Spinal cord (tissue), 9 donors: ENCODE measurements at regions not wholly inside any gene's neighbourhood (a gene's known extent, or its start where the extent isn't known, plus 50 kb on each side); places are given as distances from the start of the nearest gene placed in this dataset.

Source experiments
- DNase-seq, 6 donors: peaks; one replicate each; pipeline versions ENCODE4 v3.0.0 to v3.0.0-alpha.2; 2013 to 2015; ENCODE audit warnings: low spot score in 6 of 6, low read depth in 4 of 6
- H3K27ac ChIP-seq: one replicate; pipeline ENCODE4 v1.5.1; 2013; ENCODE audit warnings: low read depth, low read length, control low read depth
- H3K27me3 ChIP-seq: one replicate; pipeline ENCODE4 v1.6.1; 2013; ENCODE audit warnings: low read length; ENCODE audit not compliant: control insufficient read depth, insufficient read depth
- H3K36me3 ChIP-seq: one replicate; pipeline ENCODE4 v1.6.1; 2013; ENCODE audit warnings: low read length; ENCODE audit not compliant: control insufficient read depth, insufficient read depth
- H3K4me1 ChIP-seq: one replicate; pipeline ENCODE4 v1.6.1; 2013; ENCODE audit warnings: low read length; ENCODE audit not compliant: control insufficient read depth, insufficient read depth
- H3K4me3 ChIP-seq: one replicate; pipeline ENCODE4 v1.5.1; 2013; ENCODE audit warnings: low read depth, low read length, control low read depth
- H3K9me3 ChIP-seq: one replicate; pipeline ENCODE4 v1.6.1; 2013; ENCODE audit warnings: low read length; ENCODE audit not compliant: control insufficient read depth, insufficient read depth
- WGBS: methylation state at CpG from one replicate; pipeline ENCODE4 v1.1.5; 2013; ENCODE audit warnings: missing lambda C conversion rate; ENCODE audit not compliant: insufficient coverage; 5-methylcytosine and 5-hydroxymethylcytosine counted together
- donor health status: healthy.

DNA sequence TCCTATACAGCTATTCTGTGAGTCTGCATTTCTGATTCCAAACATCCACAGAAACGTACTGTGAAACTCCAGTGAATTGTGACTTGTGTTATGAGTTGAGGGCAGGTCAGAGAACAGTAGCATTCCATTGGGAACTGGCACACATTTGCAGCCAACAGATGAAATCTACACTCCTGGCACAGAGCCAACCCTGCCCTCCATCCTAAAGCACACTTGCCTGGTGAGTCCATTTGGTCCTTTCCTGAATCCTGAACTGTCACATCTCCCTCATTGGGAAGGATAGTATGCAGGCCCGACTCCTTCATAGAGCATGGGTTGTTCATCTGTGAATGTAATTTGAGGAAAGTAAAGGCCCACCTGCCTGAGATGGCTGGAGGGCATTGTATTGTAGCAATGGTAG lies 314.3 kb upstream of the RASGRP1 start:
- WGBS: no CpG with 5 or more reads among the region's 2 CpGs
- H3K27me3 ChIP-seq: no peaks in the 10 kb centered on the region
- no peak overlapping the region for H3K27ac ChIP-seq
- H3K36me3 ChIP-seq: no peaks in the 10 kb centered on the region
- no peaks in the 10 kb centered on the region for H3K4me1 ChIP-seq
- peak in 1 of 6 donors; percentile 22 for DNase-seq
- no peaks in the 10 kb centered on the region for H3K9me3 ChIP-seq
- H3K4me3 ChIP-seq: no peak overlapping the region

DNA sequence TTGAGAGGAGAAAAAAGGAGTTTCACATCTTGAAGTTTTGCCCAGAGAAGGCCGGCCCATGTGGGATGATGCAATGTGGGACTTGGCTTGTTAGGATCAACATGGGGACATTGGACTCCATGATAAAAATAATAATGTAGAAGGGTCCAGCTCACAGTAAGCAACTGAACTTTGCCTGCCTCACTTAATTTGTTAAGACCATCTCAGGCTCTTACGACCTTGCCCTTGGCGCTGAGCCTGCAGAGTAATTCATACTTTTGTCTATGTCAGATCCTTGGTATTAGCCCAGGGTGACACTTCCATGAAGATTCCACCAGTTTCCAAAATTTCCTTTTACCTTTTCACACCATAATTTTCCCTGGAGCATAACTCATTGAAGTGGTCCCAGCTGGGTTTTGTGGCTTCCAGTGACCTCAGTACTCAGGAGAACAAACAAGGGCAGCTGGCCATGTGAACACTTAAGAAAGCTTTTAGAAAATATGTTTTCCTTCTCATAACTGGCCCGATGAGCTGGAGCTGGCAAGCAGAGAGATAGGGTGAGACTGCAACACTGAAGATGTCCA lies 315.4 kb upstream of the RASGRP1 start:
- no peaks in the 10 kb centered on the region for H3K27me3 ChIP-seq
- H3K4me3 ChIP-seq: no peak overlapping the region
- DNase-seq: no peak
- H3K9me3 ChIP-seq: no peaks in the 10 kb centered on the region
- no peaks in the 10 kb centered on the region for H3K4me1 ChIP-seq
- WGBS: 85% methylated on average over 3 of the region's 4 CpGs
- no peaks in the 10 kb centered on the region for H3K36me3 ChIP-seq
- no peak overlapping the region for H3K27ac ChIP-seq

DNA sequence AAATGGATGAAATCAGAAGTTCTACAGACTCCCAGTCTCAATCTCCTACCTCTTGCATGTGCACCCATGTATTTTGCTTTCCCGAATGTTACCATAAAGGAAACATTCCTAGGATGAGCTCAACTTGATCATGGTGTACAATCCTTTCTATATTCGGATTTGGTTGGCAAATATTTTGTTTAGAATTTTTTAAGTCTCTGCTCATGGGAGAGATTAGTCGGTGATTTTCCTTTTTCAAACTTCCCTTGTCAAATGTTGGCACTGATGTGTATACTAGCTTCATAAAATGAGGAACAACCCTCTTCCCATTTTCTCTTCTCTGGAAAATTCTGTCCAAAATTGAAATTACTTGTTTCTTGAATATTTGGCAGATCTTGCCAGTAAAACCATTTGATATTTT lies 317.6 kb upstream of the RASGRP1 start:
- no CpG with 5 or more reads among the region's 3 CpGs for WGBS
- Histone ChIP-seq H3K9me3 (no peaks in the 10 kb centered on the region), H3K4me1 (no peaks in the 10 kb centered on the region), H3K36me3 (no peaks in the 10 kb centered on the region), H3K27ac (no peak overlapping the region), H3K27me3 (no peaks in the 10 kb centered on the region), H3K4me3 (no peak overlapping the region)
- DNase-seq: no peak

DNA sequence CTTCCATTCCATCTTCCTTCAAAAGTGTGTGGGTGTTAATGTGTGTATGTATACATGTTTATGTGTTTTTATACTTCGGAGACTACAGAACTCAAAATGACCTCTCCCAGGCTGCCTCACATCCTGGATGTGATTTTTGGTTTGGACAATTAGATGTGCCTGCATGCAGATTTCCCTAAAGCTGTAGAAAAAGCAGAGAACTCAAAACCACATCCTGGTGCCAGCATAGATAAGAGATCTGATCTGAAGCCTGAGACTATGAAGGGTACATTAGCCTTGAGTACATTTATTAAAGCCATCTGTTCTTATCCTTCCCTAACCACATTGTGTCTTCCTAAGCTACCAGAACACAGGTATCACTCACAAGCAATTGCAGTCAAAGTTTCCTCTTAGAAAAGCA lies 319.4 kb upstream of the RASGRP1 start:
- no peaks in the 10 kb centered on the region for H3K36me3 ChIP-seq
- H3K27me3 ChIP-seq: no peaks in the 10 kb centered on the region
- DNase-seq: no peak
- no peak overlapping the region for H3K27ac ChIP-seq
- H3K4me3 ChIP-seq: no peak overlapping the region
- no peaks in the 10 kb centered on the region for H3K4me1 ChIP-seq
- WGBS: no CpG with 5 or more reads among the region's 1 CpG
- no peaks in the 10 kb centered on the region for H3K9me3 ChIP-seq

DNA sequence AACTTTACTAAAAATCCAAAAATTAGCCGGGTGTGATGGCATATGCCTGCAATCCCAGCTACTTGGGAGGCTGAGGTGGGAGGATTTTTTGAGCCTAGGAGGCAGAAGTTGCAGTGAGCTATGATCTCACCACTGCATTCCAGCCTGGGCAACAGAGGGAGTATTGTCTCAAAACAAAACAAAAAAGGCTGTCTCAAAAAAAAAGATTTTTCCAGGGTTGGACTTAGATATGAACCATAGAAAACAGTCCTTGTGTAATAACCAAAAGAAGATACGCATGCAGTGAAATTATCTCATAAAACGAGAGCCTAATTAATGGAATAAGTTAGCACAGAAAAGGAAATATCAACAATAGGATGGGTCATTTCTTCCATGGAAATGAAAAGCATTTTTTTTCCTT lies 320.4 kb upstream of the RASGRP1 start:
- Histone ChIP-seq H3K27ac (no peak overlapping the region), H3K4me3 (no peak overlapping the region), H3K9me3 (no peaks in the 10 kb centered on the region), H3K27me3 (no peaks in the 10 kb centered on the region), H3K4me1 (no peaks in the 10 kb centered on the region), H3K36me3 (no peaks in the 10 kb centered on the region)
- no peak for DNase-seq
- no CpG with 5 or more reads among the region's 3 CpGs for whole genome bisulfite sequencing

DNA sequence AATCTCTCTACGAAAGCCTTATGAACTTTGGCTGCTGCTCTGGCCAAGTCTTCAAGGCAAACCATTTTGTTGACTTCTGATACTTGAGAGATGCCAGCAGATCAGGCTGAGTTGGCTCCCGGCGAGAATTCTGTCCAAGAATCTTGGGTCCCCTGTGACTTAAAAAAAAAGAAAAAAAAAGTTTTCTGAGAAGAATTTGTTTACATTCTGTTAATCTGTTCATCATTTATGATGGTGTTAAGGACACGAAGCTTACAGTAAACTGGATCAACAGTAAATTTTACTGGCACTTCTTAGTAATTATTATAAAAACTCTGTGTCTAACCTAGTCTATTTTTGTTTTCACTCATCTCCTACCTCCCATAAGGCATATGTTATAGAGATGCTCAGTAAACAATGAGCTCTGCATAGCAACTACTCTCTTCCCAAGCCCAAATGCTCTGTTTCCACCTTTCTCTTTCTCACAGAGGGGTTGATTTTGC lies 320.9 kb upstream of the RASGRP1 start:
- H3K27me3 ChIP-seq: no peaks in the 10 kb centered on the region
- no peak for DNase-seq
- H3K4me1 ChIP-seq: no peaks in the 10 kb centered on the region
- no peak overlapping the region for H3K4me3 ChIP-seq
- no peaks in the 10 kb centered on the region for H3K36me3 ChIP-seq
- no peak overlapping the region for H3K27ac ChIP-seq
- no peaks in the 10 kb centered on the region for H3K9me3 ChIP-seq
- no CpG with 5 or more reads among the region's 4 CpGs for WGBS

DNA sequence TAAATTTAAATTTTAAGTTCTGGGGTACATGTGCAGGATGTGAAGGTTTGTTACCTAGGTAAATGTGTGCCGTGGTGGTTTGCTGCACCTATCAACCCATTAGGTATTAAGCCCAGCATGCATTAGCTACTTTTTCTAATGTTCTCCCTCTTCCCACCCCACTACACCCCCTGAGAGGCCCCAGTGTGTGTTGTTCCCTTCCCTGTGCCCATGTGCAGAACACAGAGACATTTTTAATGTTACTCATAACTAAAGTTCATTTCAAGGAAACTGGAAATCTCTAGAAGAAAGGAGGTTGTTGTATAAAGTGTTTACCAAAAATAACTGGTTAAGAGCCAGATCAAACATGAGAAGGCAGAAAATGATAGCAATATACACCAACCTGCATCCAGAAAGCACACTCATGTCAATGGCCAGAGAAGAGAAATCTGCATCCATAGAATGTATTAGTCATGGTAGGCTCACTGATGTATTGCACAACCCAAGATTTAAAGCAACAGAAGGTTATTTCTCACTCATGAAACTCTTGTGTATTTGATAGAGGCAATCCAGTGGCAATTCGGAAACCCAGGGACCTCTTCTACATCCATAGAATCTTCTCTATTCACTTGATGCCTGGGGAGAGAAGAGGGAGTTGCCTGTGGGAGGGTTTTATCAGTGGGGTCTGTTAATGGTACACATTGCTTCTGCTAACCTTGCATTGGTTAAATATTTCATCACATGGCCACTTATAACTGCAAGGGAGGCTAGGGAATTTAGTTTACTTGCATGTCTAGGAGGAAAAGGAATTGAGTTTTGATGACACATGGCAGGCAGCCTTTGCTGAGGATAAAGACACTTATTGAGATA lies 321.9 kb upstream of the RASGRP1 start:
- no peaks in the 10 kb centered on the region for H3K27me3 ChIP-seq
- no peaks in the 10 kb centered on the region for H3K9me3 ChIP-seq
- no peaks in the 10 kb centered on the region for H3K36me3 ChIP-seq
- DNase-seq: no peak
- H3K27ac ChIP-seq: no peak overlapping the region
- H3K4me1 ChIP-seq: no peaks in the 10 kb centered on the region
- WGBS: no CpG with 5 or more reads among the region's 2 CpGs
- H3K4me3 ChIP-seq: no peak overlapping the region

DNA sequence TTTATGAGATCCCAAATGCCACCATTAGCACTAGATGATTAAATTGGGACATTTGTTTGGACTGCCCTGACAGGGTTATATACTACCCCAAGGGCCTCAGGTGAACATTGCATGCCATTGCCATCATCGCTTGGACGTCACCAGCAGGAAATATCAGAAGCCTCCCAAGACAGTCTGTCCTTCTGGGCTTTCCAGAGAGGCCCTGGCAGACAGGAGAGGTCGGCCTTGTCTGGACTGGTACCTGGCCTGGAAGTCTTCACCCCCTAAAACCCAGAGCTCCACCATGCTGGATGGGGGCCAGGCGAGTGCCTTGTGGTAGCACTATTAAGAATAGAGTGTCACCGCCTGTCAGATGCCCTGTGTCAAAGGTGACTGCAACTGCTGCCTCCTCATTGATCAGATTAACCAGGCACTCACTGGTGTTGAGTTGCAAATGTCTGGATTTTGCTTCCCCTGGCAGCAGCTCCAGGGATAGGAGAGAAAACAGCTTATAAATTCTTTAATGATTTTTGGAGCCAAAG lies 324.1 kb upstream of the RASGRP1 start:
- no peak for DNase-seq
- Histone ChIP-seq H3K27ac (no peak overlapping the region), H3K4me1 (no peaks in the 10 kb centered on the region), H3K4me3 (no peak overlapping the region), H3K27me3 (no peaks in the 10 kb centered on the region), H3K36me3 (no peaks in the 10 kb centered on the region), H3K9me3 (no peaks in the 10 kb centered on the region)
- WGBS: 88% methylated on average over 4 of the region's 5 CpGs

DNA sequence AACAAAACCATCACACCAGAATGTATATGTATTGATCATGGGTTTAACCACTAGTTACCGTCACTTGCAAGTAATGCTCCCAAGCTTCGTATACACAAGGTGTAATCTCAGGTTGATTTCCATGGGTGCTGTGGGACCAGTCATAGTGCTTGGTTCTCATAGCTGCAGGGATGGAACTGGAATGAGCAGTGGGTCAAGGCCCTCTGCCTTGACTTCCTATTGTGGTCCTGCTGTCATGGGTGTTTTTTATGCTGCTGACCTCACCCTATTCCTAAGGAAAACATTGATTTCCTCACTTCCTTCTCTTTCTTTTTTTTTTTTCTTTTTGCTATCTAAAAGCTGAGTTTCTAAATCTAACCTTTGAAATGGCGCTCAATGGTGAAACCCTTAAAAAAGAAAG lies 325.6 kb upstream of the RASGRP1 start:
- no peaks in the 10 kb centered on the region for H3K27me3 ChIP-seq
- H3K36me3 ChIP-seq: no peaks in the 10 kb centered on the region
- no peaks in the 10 kb centered on the region for H3K9me3 ChIP-seq
- no peaks in the 10 kb centered on the region for H3K4me1 ChIP-seq
- no peak overlapping the region for H3K4me3 ChIP-seq
- no peak for DNase-seq
- H3K27ac ChIP-seq: no peak overlapping the region
- WGBS: 100% methylated on average over 1 of the region's 3 CpGs

DNA sequence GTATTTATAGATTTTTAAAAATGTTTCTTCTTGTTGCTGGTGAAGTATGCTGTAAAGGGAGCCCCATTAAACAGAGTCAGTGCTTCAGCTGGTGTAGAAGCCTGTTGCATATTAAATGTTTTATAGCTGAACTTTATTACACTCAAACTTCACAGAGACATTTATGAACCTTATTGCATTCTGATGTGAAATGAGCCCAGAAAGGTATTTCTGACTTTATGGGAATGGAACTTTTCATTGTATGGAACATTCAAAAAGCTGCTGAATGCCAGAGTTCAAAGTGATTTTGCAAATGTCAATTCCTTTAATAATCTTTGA lies 329.3 kb upstream of the RASGRP1 start:
- Histone ChIP-seq H3K4me1 (no peaks in the 10 kb centered on the region), H3K4me3 (no peak overlapping the region), H3K27me3 (no peaks in the 10 kb centered on the region), H3K9me3 (no peaks in the 10 kb centered on the region), H3K36me3 (no peaks in the 10 kb centered on the region), H3K27ac (no peak overlapping the region)
- DNase-seq: no peak
